SH-SY5Y (cell line): ENCODE measurements at regions not wholly inside any gene's neighbourhood (a gene's known extent, or its start where the extent isn't known, plus 50 kb on each side); places are given as distances from the start of the nearest gene placed in this dataset.

ENCODE experiments used
- GATA2 ChIP-seq: IDR thresholded peaks from 2 replicates; pipeline ENCODE4 v1.6.1; 2011; ENCODE audit warnings: mild to moderate bottlenecking, low read depth, low read length
- GATA3 ChIP-seq: IDR thresholded peaks from 2 replicates; pipeline ENCODE4 v1.6.1; 2011; ENCODE audit warnings: low read depth, mild to moderate bottlenecking, low read length, moderate library complexity

- TF ChIP-seq GATA3 (no peak), GATA2 (no peak)
These were observed 128.1 kb upstream of the IL12A start for GRCh38 chr3:159860269-159861116.

GRCh38 chr3:159861369-159861987 lies 127.2 kb upstream of the IL12A start:
- TF ChIP-seq GATA2: no peak
- no peak for TF ChIP-seq GATA3

- TF ChIP-seq GATA3 (no peak), GATA2 (no peak)
These were observed 123.5 kb upstream of the IL12A start for GRCh38 chr3:159865041-159865579.

- peak; percentile 95 for TF ChIP-seq GATA2
- peak; percentile 94 for TF ChIP-seq GATA3
These were observed 122.4 kb upstream of the IL12A start for GRCh38 chr3:159866201-159866746.

GRCh38 chr3:159867372-159867771 lies 121.3 kb upstream of the IL12A start:
- TF ChIP-seq GATA2 (peak; percentile 26; the same call in 1 of the 2 replicates), GATA3 (no peak)

DNA sequence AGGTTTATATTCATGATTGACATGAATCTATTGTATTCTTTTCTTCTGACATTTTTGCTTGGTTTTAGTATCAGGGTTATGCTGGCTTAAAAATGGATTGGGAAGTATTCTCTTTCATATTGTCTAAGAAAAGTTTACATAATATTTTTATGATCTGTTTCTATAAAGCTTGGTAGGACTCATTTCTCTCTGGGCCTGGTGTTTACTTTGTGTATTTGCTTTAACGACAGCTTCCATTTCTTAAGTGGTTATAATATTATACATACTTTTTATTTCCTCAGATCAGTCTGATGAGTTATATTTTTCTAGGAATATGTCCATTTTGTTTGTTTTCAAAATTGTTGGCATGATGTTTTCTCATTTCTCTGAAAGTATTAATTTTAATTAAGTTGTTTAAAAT lies 117.9 kb upstream of the IL12A start:
- TF ChIP-seq GATA2: no peak
- no peak for TF ChIP-seq GATA3

GRCh38 chr3:159872374-159873109 lies 116.1 kb upstream of the IL12A start:
- no peak for TF ChIP-seq GATA3
- TF ChIP-seq GATA2: no peak

- TF ChIP-seq GATA2 (no peak), GATA3 (no peak)
These were observed 113.5 kb upstream of the IL12A start for GRCh38 chr3:159875116-159875515.

DNA sequence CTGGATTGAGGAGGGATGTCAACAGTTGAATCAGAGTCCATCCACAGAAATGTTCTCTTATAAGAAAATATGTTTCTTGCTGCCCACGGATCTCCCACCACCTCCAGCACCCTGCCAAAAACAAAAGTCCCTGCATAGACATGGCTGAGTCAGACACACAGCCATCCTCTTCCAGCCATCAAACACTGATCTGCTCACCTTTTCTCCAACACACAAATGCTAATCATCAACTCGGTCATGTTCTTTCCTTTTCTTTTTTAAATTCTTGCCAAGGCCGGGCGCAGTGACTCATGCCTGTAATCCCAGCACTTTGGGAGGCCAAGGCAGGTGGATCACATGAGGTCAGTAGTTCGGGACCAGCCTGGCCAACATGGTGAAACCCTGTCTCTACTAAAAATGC lies 110.7 kb upstream of the IL12A start:
- TF ChIP-seq GATA2 (no peak), GATA3 (no peak)

DNA sequence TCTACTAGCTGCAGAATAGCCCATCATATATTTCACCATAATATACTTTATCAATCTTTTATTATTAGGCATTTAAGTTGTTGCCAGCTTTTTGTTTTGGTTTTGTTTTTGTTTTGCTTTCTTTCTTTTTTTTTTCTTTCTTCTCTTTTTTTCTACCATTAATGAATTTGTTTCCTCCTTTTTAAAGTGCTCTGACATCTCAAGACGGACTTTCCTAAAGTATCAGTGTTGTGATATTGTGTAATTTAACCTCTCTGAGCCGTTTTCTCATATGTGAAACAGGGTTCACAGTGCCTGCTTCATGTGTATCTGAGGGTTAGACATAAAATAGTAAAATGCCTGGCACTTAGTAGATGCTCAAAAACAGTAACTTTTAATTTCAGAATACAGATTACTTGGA lies 109.5 kb upstream of the IL12A start:
- TF ChIP-seq GATA3 (no peak), GATA2 (no peak)

- TF ChIP-seq GATA2 (no peak), GATA3 (no peak)
These were observed 109.0 kb upstream of the IL12A start for GRCh38 chr3:159879598-159879997.

- TF ChIP-seq GATA3 (no peak), GATA2 (no peak)
These were observed 107.4 kb upstream of the IL12A start for GRCh38 chr3:159881208-159881607.

DNA sequence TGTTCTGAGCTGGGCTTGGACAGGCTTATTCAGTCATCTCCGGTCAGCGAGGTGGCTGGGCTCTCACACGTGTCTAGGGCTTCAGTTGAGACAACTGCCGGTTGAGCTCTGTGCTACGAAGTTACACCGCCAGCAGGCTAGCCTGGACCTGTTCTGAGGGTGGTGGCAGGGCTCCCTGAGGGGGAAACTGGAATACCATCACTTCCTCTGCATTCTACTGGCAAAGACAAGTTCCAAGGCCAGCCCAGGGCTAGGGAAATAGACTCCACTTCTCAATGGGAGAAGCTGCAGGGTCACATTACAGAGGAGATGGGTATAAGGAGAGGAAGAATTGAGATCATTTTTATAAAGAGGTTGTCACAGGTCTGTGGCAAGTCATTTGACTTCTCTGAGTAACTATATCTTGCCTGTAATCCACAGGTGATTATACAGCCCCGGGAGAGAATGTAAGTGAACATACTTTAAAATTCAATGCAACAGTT lies 106.8 kb upstream of the IL12A start:
- TF ChIP-seq GATA3 (no peak), GATA2 (no peak)

GRCh38 chr3:159882367-159882766 lies 106.3 kb upstream of the IL12A start:
- TF ChIP-seq GATA3 (no peak), GATA2 (no peak)
